DMS53 treated with DMSO at 0.1 percent for 48 hours (cell line): ENCODE measurements at regions not wholly inside any gene's neighbourhood (a gene's known extent, or its start where the extent isn't known, plus 50 kb on each side); places are given as distances from the start of the nearest gene placed in this dataset.

Experiments
- DNase-seq: peaks from one replicate; lab custom pipeline; 2025; ENCODE audit not compliant: unreplicated experiment; lab: John Stamatoyannopoulos, UW

DNA sequence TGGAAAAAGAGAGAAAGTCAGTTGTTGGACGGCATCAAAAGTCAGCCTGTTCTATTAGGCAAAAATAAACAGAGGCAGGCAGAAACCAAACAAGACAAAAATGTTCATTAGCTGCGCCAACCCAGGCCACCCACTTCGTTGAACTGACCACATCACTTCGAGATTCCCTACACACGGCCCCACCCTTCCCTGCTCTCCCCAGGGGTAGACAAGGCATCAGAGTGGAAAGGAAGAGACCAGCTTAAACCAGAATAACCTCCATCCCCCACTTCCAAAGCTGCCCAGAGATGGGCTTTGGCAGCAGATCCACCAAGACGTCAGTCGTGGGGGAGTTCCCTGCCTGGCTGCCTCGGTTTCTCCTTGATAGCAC is 204.6 kb upstream of the TSHZ3 start:
- DNase-seq, result no peak

DNA sequence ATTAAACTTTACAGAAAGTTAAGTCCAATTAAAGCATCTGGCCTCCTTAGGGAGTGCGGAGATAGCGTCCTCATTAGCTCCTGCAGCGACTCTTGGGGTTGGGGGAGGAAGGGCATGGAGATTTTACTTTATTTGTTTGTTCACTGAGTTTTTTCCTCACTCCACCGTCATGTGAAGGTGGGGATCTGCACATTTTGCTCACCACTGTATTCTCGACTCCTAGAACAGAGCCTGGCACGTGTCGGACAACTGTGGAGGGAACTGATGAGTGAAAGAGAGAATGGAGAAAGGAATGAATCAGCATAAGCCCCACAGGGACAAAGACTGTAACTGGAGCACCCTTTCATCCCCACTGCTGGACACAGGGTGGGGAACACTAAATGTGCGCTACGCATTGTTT is 205.1 kb upstream of the TSHZ3 start:
- no peak for DNase-seq

- DNase-seq, result no peak
These were observed 206.5 kb upstream of the TSHZ3 start for GRCh38 chr19:31555634-31556215.

DNA sequence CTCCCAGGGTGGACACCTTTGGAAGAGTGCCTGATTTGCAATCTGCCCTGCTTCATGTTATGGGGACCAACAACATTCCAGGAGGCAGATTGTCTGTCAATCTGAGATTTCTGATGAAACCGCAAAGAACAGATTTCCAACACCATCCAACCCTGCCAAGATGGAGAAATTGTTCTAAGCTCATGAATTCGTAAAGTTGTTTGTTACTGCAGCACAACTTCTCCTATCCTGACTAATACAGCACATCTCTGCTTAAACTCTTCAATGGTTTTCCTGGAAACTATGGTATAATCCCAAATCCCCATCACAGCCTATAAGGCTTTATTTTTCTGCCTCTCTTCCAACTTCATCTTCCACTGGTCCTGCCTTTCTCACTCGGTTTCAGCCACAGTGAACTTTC is 210.3 kb upstream of the TSHZ3 start:
- no peak for DNase-seq

GRCh38 chr19:31560086-31561060 is 211.1 kb upstream of the TSHZ3 start:
- no peak for DNase-seq

DNA sequence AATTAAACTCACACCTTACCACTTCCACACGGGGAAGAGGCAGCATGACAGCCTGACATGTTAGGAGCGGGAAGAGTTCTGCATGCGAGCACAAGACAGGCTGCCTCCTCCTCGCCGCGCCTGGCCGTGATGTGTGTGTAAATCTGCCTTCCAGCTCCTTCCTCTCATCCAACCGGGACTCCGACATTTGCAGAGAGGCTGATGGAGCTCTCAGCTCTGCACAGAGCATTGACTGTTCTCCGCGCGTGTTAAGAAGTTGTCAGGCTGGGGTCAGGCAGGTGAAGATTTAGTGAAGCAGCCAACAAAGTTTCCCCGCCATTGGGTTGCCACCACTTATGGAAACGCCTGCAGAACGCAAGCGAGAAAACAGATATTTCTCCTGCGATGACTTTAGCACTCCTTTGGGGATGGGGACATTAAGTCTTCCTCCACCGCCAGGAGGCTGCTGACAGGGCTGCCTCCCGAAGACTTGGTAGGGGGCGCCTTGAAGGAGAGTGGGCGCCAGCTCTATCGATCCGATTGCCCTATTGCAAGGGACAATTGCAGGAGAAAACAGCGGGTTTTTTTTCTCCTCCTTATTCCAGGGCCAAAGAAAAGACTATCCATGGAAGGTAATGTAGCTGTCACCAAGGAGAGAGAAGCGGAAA is 213.9 kb upstream of the TSHZ3 start:
- no peak for DNase-seq

DNA sequence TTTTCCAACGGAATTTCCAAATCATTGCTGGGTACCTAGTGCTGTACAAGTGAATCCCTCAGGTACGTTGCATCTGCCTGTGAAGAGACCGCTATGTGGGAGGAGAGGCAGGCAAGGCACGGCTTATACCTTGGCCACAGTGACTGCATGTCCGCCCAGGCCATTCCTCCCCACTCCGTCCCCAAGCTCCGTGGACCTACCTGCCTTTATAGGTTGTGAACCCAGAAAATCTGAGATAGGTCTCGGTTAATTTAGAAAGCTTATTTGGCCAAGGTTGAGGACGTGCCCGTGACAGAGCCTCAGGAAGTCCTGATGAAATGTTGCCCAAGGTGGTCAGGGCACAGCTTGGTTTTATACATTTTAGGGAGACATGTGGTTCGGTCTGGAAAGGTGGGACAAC is 218.5 kb upstream of the TSHZ3 start:
- DNase-seq, result no peak

GRCh38 chr19:31568724-31569123 is 219.5 kb upstream of the TSHZ3 start:
- no peak for DNase-seq

GRCh38 chr19:31570718-31571117 is 221.5 kb upstream of the TSHZ3 start:
- DNase-seq, result no peak

DNA sequence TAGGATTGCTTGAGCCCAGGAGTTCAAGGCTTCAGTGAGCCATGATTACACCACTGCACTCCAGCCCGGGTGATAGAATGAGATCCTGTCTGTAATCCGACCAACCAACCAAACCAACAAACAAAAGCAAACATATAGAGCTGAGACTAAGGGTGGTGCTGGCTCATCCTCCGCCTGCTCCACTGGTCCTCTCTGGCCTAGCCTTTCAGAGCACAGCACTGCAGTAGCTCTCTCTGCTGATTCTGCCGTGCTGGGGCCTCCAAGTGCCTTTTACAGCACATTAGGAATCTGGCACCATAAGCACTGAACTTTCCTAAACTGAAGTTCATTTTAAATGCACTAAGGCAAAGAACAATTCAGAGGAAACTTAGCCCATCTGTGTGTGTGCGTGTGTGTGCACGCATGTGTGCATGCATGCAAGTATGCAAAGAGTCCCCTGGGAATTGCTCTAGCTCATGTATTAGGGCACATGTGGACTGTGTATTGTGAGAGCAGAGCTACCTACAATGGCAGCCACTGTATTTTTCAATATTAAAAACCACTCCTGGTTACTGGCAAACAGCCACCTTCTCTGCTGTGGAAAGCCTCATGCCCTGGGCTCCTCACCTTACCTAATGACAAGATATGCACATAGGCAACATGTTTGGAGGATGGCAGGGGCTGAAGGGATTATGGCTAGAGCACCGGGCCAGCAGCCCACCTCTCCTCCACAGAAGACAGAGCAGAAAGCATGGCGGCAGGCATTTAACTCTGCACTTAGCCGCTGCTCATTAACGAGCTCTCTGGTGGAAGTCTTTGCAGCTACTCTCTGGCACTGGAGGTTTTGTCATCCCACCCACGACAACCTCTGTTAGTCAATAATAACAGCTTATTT is 223.1 kb upstream of the TSHZ3 start:
- DNase-seq, result no peak

DNA sequence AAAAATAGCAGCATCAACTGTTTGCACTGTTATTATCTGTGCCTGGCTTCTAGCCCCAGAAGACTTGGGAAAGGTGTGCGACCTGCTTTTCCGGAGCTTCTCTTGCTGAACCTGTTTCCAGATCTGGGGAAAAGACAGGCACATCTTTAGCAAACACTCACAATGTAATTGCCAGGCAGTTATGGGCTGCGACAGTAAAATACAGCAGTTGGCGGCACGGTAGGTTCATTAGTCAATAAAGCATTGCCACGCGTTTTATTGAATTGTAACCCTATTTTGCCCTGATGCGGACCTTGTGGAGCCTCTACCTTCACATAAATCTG is 223.7 kb upstream of the TSHZ3 start:
- DNase-seq, result no peak

DNA sequence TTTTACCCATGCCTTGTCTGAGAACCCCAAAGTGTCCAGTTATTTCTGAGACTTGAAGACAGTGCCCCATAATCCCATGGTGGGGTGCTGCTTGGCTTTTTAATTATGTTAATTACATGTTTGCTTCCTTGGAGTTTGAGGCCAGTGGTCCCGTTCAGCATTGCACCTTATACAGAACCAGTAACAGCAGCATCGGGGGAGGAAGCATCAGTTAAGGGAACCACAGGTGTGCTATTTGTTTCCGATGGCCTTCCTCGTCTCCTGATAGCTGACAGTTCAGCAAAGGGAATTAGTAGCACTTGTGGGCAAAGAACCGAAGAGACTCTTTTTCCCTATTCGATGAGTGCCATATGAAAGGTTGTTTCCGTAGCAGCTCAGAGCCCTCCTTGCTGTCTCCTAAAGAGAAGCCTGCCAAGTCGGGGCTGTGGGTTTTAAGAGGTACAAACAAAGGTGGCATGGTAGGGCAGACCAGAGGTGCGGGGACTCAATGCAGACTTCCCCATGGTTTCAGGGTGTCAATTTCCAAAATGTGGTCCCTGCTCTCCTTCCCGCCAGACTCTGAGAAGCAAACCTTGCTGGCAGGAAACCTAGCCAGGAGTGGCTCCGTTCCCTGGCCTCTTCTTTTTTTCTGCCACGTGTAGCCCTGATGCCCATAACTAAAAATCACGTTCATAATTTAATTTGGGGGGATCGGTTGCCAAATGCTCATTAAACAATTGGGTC is 225.2 kb upstream of the TSHZ3 start:
- no peak for DNase-seq

- no peak for DNase-seq
These were observed 226.7 kb upstream of the TSHZ3 start for GRCh38 chr19:31575846-31576335.

DNA sequence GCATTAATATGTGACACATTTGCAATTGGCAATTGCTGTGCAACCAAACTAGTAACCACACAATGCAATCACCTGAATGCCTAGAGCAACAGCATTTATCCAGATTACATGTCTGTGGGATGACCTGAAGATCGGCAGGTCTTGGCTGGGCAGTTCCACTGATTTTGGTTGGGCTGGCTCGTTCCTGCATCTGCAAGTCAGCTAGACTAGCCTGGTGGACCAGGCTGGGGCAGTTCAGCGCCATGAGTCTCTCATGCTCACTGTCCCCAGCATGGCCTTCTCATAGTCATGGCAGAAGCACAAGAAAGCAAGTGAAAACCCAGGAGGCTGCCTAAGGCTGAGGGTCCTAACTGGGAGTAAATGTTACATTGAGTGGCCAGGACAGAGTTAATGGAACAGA is 229.1 kb upstream of the TSHZ3 start:
- no peak for DNase-seq

DNA sequence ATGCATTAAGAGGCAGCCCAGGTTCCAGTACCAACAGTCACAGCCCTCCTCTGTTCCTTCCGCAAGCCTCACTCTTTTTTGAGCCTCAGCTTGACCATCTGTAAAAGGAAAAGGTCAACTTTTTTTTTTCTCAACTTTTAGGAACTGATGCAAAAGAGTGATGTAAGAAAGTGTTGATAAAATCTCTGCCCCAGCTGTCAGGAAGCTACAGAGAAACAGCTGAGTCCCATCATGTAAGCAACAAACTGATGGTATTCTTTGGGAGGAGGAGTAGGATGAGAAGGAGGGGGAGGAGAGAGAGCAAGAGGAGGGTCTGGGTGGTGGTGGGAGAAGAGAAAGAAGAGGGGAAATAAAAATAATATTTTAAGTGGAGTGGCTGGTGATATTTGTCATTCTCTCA is 233.9 kb upstream of the TSHZ3 start:
- no peak for DNase-seq

- DNase-seq, result no peak
These were observed 237.0 kb upstream of the TSHZ3 start for GRCh38 chr19:31586282-31586681.

- no peak for DNase-seq
These were observed 239.9 kb upstream of the TSHZ3 start for GRCh38 chr19:31589109-31589508.

DNA sequence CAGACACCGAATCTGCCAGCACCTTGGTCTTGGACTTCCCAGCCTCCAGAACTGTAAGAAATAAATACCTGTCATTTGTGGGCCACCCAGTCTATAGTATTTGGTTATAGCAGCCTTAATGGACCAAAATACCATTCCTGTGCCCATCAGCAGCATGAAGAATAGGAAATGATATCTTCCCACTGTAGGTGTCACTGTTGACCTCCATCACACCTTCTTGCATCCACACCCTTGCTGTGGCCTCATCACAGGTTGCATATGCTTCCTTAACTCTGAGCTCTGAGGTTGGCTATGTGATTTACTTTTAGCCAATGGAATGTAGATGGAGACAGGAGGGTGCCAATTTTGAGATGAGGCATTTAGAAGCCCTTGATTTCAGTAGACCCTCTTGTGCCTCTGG is 242.0 kb upstream of the TSHZ3 start:
- DNase-seq, result no peak

GRCh38 chr19:31592456-31592855 is 243.2 kb upstream of the TSHZ3 start:
- DNase-seq, result no peak

GRCh38 chr19:31594701-31595100 is 245.5 kb upstream of the TSHZ3 start:
- no peak for DNase-seq

GRCh38 chr19:31595521-31595920 is 246.3 kb upstream of the TSHZ3 start:
- DNase-seq, result no peak
